Ovary (tissue), 7 donors: ENCODE measurements at regions not wholly inside any gene's neighbourhood (a gene's known extent, or its start where the extent isn't known, plus 50 kb on each side); places are given as distances from the start of the nearest gene placed in this dataset.

Experiments used
- DNase-seq, 5 donors: peaks; one replicate each; pipeline ENCODE4 v3.0.0-alpha.2; 2019 to 2020
- H3K27ac ChIP-seq, 2 donors: fragments of 200-600 bp; one replicate each; pipeline versions ENCODE4 v1.5.1 to v1.8.0; 2019 to 2022
- H3K27me3 ChIP-seq: fragments of 200-600 bp; one replicate; pipeline ENCODE4 v1.8.0; 2022
- H3K36me3 ChIP-seq: fragments of 200-600 bp; sonication (generic); one replicate; pipeline ENCODE4 v1.5.1; 2019
- H3K4me1 ChIP-seq: one replicate; pipeline ENCODE4 v1.8.1; 2013; ENCODE audit warnings: mild to moderate bottlenecking, moderate library complexity; ENCODE audit not compliant: insufficient read depth
- H3K4me3 ChIP-seq: fragments of 200-600 bp; sonication (generic); one replicate; pipeline ENCODE4 v1.5.1; 2017
- H3K9me3 ChIP-seq, 2 donors: fragments of 200-600 bp in 1 of 2; sonication (generic) in 1 of 2; one replicate each; pipeline versions ENCODE4 v1.5.1 to v1.8.1; 2013 to 2019; ENCODE audit warnings: mild to moderate bottlenecking in 1 of 2, moderate library complexity in 1 of 2
- CTCF ChIP-seq, 3 donors: fragments of 450-650 bp in 2 of 3; fragments of 200-600 bp in 1 of 3; IDR thresholded peaks; one replicate each; pipeline versions ENCODE4 v1.5.1 to v1.8.0; 2016 to 2022; ENCODE audit warnings: antibody characterized with exemption in 3 of 3, mild to moderate bottlenecking in 1 of 3
- EP300 ChIP-seq: sonication (generic); formaldehyde crosslinking; IDR thresholded peaks from one replicate; pipeline ENCODE4 v1.6.1; 2017; ENCODE audit warnings: antibody characterized with exemption
- POLR2A ChIP-seq: fragments of 450-650 bp; IDR thresholded peaks from one replicate; pipeline ENCODE4 v1.6.1; 2017; ENCODE audit warnings: antibody characterized with exemption, mild to moderate bottlenecking, moderate library complexity
- WGBS, 3 donors: extraction: QIAGEN DNeasy Blood & Tissue Kit in 1 of 3; methylation state at CpG; one replicate each; pipeline versions ENCODE4 v1.1.5 to v1.1.7; 2013 to 2017; 5-methylcytosine and 5-hydroxymethylcytosine counted together
- intact Hi-C, 4 donors: fragments of 100-400 bp; cut with DNase I; formaldehyde crosslinking; loops; one replicate each; pipeline versions ENCODE4 v1.11.0 to v1.15.1; 2022 to 2023
- donor health status: DM: no; HTN: no; CAD: no; lungs with moderate emphysema.
- donor health status: DM: no; HTN: no; CAD: no.
- donor health status: Bipolar disorder and iron deficiency.
- donor health status: DM: no; HTN: no; CAD: no.
- donor health status: DM: yes; HTN: yes; CAD: no.

DNA sequence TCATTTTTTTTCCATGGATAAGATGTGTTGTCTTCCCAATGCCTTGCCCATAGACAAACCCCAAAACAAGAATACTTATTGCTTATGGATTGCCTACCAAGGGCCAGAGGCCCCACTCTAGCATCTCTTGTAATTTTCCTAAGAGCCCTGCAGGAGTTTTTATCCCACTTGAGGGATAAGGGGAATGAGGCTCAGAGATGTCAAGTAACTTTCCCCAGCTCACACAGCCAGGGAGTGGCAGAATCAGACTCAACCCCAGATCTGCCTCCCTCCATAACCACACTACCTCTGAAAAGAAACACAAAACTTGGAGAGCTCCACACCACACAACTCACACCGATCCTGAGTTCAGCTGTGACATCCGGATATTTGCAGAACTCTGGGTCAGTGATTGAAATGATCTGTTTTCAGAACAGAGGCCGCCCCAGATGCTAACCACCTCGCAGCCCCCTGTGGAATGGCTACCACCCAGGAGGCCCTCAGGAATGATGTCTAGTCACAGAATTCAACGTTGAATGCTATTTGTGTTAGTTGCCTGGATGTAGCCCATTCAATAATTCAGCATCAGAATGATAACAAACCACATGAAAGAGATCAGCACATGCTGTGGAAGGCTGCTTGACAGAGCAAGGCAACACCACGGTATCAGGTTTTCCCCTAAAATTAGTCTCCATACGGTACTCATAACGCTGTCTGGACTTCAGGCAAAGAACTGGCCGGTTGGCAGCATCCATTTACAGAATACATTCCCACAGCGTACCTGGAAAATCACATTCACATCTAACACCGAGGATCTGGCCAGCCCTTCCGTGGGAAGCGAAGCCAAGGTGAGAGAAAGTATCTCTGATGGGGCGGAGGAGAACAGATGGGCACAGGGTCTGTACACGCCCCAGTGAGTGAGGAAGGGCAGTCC lies 231.9 kb downstream of the TOMM20 start:
- DNase-seq, result no peak
- intact Hi-C loops, result no loop called here
- H3K27me3 ChIP-seq, result no peaks in the 10 kb centered on the region
- TF ChIP-seq CTCF (IDR thresholded peaks at IDR 0.05) (no peak), EP300 (no peak), POLR2A (no peak)
- no peak overlapping the region for H3K4me3 ChIP-seq
- no peaks in the 10 kb centered on the region for H3K36me3 ChIP-seq
- WGBS, 3 donors, result 64 to 71% (median 67%) methylated on average over 15 of the region's 15 CpGs
- no peaks in the 10 kb centered on the region for H3K9me3 ChIP-seq
- no peak overlapping the region for H3K27ac ChIP-seq
- no peaks in the 10 kb centered on the region for H3K4me1 ChIP-seq

DNA sequence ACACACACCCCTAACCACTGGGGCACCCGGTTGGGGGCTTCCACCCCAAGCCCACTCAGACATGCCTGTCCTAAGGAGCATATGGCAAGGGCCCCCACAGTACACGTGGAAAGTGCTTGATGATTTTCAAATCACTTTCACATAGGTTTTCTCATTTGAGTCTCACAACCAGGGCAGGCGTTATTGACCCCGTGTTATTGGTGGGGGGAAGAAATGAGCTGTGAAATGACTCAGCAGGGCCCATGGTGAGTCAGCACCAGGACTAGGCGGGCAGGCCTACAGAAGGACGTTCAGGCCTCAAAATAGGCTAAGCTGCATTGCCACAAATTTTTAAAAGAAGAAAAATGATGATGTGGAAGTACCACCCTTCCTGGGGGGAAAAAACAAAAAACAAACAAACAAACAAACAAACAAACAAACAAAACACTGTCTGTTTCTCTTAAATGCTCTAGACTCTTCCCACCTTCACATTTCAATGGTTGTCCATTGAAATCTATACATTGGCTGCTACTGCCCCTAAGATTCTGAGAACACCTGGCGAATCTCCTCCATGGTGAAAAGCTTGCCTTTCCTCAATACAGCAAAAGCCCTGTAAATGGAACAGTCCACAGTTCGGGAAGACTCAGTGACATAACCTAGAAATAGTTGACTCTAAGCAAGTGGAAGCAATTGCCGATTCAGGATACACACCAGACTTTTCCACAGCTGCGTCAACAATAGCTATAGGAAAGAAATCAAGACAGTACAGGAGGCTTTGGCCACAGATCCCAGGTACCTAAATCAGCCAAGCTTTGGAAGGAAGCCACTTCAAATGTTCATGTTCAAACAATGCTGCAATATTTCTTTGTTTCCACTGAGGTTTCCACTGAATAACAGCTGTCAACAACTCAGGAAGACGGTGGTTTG lies 234.7 kb downstream of the TOMM20 start:
- 84 to 91% (median 89%) methylated on average over 11 of the region's 11 CpGs for WGBS, 3 donors
- H3K27ac ChIP-seq, result no peak overlapping the region
- DNase-seq, result no peak
- no peaks in the 10 kb centered on the region for H3K9me3 ChIP-seq
- no peaks in the 10 kb centered on the region for H3K4me1 ChIP-seq
- intact Hi-C loops, result no loop called here
- no peaks in the 10 kb centered on the region for H3K27me3 ChIP-seq
- H3K36me3 ChIP-seq, result no peaks in the 10 kb centered on the region
- TF ChIP-seq EP300, result no peak
- TF ChIP-seq POLR2A, result no peak
- no peak for TF ChIP-seq CTCF (IDR thresholded peaks at IDR 0.05)
- no peak overlapping the region for H3K4me3 ChIP-seq

- TF ChIP-seq POLR2A (no peak), CTCF (IDR thresholded peaks at IDR 0.05) (no peak), EP300 (no peak)
- Histone ChIP-seq H3K4me3 (no peak overlapping the region), H3K27me3 (no peaks in the 10 kb centered on the region), H3K27ac (no peak overlapping the region), H3K9me3 (no peaks in the 10 kb centered on the region), H3K36me3 (no peaks in the 10 kb centered on the region), H3K4me1 (no peaks in the 10 kb centered on the region)
- intact Hi-C loops, result no loop called here
- 91 to 95% (median 94%) methylated on average over 6 of the region's 6 CpGs for WGBS, 3 donors
- DNase-seq, result no peak
Measured at GRCh38 chr1:234893359-234893724, 235.3 kb downstream of the TOMM20 start.

DNA sequence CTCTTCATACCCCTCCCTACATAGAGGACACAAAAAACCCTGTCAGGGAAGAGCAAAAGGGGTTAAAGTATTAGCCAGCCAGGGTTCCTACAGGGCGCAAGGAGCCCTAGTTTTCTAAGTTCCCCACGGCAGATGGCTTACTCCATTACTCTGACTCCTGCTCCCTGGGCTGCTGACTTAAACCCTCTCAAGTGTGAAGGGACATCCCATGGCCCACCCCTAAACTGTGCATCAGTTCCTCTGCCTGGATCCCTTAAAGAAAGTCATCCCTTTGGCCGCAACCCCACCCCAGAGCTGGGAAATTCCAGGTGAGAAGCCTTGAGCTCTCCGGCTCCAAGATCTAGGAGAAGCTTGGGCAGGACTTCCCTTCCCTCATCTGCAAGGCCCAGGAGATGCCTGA lies 236.0 kb downstream of the TOMM20 start:
- H3K27me3 ChIP-seq, result no peaks in the 10 kb centered on the region
- no peaks in the 10 kb centered on the region for H3K4me1 ChIP-seq
- H3K4me3 ChIP-seq, result no peak overlapping the region
- WGBS, 3 donors, result 79 to 91% (median 85%) methylated on average over 4 of the region's 4 CpGs
- no peaks in the 10 kb centered on the region for H3K9me3 ChIP-seq
- DNase-seq, result no peak
- H3K36me3 ChIP-seq, result no peaks in the 10 kb centered on the region
- H3K27ac ChIP-seq, result no peak overlapping the region
- intact Hi-C loops, result no loop called here
- TF ChIP-seq POLR2A (no peak), EP300 (no peak), CTCF (IDR thresholded peaks at IDR 0.05) (no peak)
